ENCODE measurements at regions not wholly inside any gene's neighbourhood (a gene's known extent, or its start where the extent isn't known, plus 50 kb on each side); places are given as distances from the start of the nearest gene placed in this dataset.

GRCh38 chr20:60359010-60359409 lies 400.8 kb downstream of the CDH26 start:
- Histone ChIP-seq H3K27me3 (replicated peaks in 2 of 5; ENCODE audit: control insufficient read depth in 4 of 5, insufficient read depth in 5 of 5, low read length in 4 of 5) (no peaks in the 10 kb centered on the region), H3K9me3 (ENCODE audit: control extremely low read depth in 1 of 5, control insufficient read depth in 4 of 5, insufficient read depth in 2 of 5, low read depth in 1 of 5, low read length in 4 of 5) (no peaks in the 10 kb centered on the region), H3K36me3 (ENCODE audit: control insufficient read depth in 4 of 4, insufficient read depth in 4 of 4, low read length in 3 of 4) (no peaks in the 10 kb centered on the region), H3K27ac (ENCODE audit: insufficient read depth in 1 of 2, low read depth in 1 of 2, low read length in 2 of 2, poor library complexity in 1 of 2, severe bottlenecking in 2 of 2) (no peak overlapping the region), H3K4me3 (ENCODE audit: control insufficient read depth in 1 of 7, extremely low read depth in 1 of 7, insufficient read depth in 4 of 7, low read depth in 2 of 7, low read length in 6 of 7) (no peak overlapping the region), H3K4me1 (ENCODE audit: control extremely low read depth in 1 of 4, control insufficient read depth in 4 of 4, insufficient read depth in 4 of 4, low read length in 3 of 4) (no peaks in the 10 kb centered on the region)
- POLR2A ChIA-PET = no interaction called here
- CTCF ChIA-PET = no interaction called here
- 100% methylated on average over 1 of the region's 5 CpGs for WGBS (ENCODE audit: insufficient coverage)
- no peak for DNase-seq

- 78% methylated on average over 6 of the region's 10 CpGs for WGBS (ENCODE audit: insufficient coverage)
- Histone ChIP-seq H3K4me1 (ENCODE audit: control extremely low read depth in 1 of 4, control insufficient read depth in 4 of 4, insufficient read depth in 4 of 4, low read length in 3 of 4) (no peaks in the 10 kb centered on the region), H3K9me3 (ENCODE audit: control extremely low read depth in 1 of 5, control insufficient read depth in 4 of 5, insufficient read depth in 2 of 5, low read depth in 1 of 5, low read length in 4 of 5) (no peaks in the 10 kb centered on the region), H3K4me3 (ENCODE audit: control insufficient read depth in 1 of 7, extremely low read depth in 1 of 7, insufficient read depth in 4 of 7, low read depth in 2 of 7, low read length in 6 of 7) (no peak overlapping the region), H3K36me3 (ENCODE audit: control insufficient read depth in 4 of 4, insufficient read depth in 4 of 4, low read length in 3 of 4) (no peaks in the 10 kb centered on the region), H3K27me3 (replicated peaks in 2 of 5; ENCODE audit: control insufficient read depth in 4 of 5, insufficient read depth in 5 of 5, low read length in 4 of 5) (peaks cover 0 to 2% (median 0%) of the 10 kb centered on the region in 5 experiments), H3K27ac (ENCODE audit: insufficient read depth in 1 of 2, low read depth in 1 of 2, low read length in 2 of 2, poor library complexity in 1 of 2, severe bottlenecking in 2 of 2) (no peak overlapping the region)
- ChIA-PET CTCF (interaction anchor here (0.6 kb wide), 1 partner anchor 558 kb away, joined by 3 read pairs; no protein-coding TSS in a partner anchor), POLR2A (no interaction called here)
- DNase-seq = no peak
Measured at GRCh38 chr20:60361761-60362395, 403.7 kb downstream of the CDH26 start.

GRCh38 chr20:60362531-60362930 lies 404.3 kb downstream of the CDH26 start:
- Histone ChIP-seq H3K27me3 (replicated peaks in 2 of 5; ENCODE audit: control insufficient read depth in 4 of 5, insufficient read depth in 5 of 5, low read length in 4 of 5) (peaks cover 0 to 4% (median 0%) of the 10 kb centered on the region in 5 experiments), H3K36me3 (ENCODE audit: control insufficient read depth in 4 of 4, insufficient read depth in 4 of 4, low read length in 3 of 4) (no peaks in the 10 kb centered on the region), H3K9me3 (ENCODE audit: control extremely low read depth in 1 of 5, control insufficient read depth in 4 of 5, insufficient read depth in 2 of 5, low read depth in 1 of 5, low read length in 4 of 5) (no peaks in the 10 kb centered on the region), H3K4me3 (ENCODE audit: control insufficient read depth in 1 of 7, extremely low read depth in 1 of 7, insufficient read depth in 4 of 7, low read depth in 2 of 7, low read length in 6 of 7) (no peak overlapping the region), H3K27ac (ENCODE audit: insufficient read depth in 1 of 2, low read depth in 1 of 2, low read length in 2 of 2, poor library complexity in 1 of 2, severe bottlenecking in 2 of 2) (no peak overlapping the region), H3K4me1 (ENCODE audit: control extremely low read depth in 1 of 4, control insufficient read depth in 4 of 4, insufficient read depth in 4 of 4, low read length in 3 of 4) (no peaks in the 10 kb centered on the region)
- ChIA-PET POLR2A (no interaction called here), CTCF (interaction anchor here (0.6 kb wide), 1 partner anchor 557 kb away, joined by 3 read pairs; no protein-coding TSS in a partner anchor)
- 88% methylated on average over 4 of the region's 5 CpGs for WGBS (ENCODE audit: insufficient coverage)
- DNase-seq = no peak

GRCh38 chr20:60363698-60364097 lies 405.5 kb downstream of the CDH26 start:
- WGBS (ENCODE audit: insufficient coverage) = 90% methylated on average over 10 of the region's 12 CpGs
- no peak overlapping the region for H3K27ac ChIP-seq (ENCODE audit: insufficient read depth in 1 of 2, low read depth in 1 of 2, low read length in 2 of 2, poor library complexity in 1 of 2, severe bottlenecking in 2 of 2)
- H3K36me3 ChIP-seq (ENCODE audit: control insufficient read depth in 4 of 4, insufficient read depth in 4 of 4, low read length in 3 of 4) = no peaks in the 10 kb centered on the region
- ChIA-PET POLR2A (no interaction called here), CTCF (no interaction called here)
- peaks cover 0 to 2% (median 0%) of the 10 kb centered on the region in 5 experiments for H3K9me3 ChIP-seq (ENCODE audit: control extremely low read depth in 1 of 5, control insufficient read depth in 4 of 5, insufficient read depth in 2 of 5, low read depth in 1 of 5, low read length in 4 of 5)
- no peaks in the 10 kb centered on the region for H3K4me1 ChIP-seq (ENCODE audit: control extremely low read depth in 1 of 4, control insufficient read depth in 4 of 4, insufficient read depth in 4 of 4, low read length in 3 of 4)
- no peak overlapping the region for H3K4me3 ChIP-seq (ENCODE audit: control insufficient read depth in 1 of 7, extremely low read depth in 1 of 7, insufficient read depth in 4 of 7, low read depth in 2 of 7, low read length in 6 of 7)
- H3K27me3 ChIP-seq (replicated peaks in 2 of 5; ENCODE audit: control insufficient read depth in 4 of 5, insufficient read depth in 5 of 5, low read length in 4 of 5) = peaks cover 0 to 4% (median 0%) of the 10 kb centered on the region in 5 experiments
- DNase-seq = no peak

- CTCF ChIA-PET = no interaction called here
- H3K9me3 ChIP-seq (ENCODE audit: control extremely low read depth in 1 of 5, control insufficient read depth in 4 of 5, insufficient read depth in 2 of 5, low read depth in 1 of 5, low read length in 4 of 5) = peaks cover 0 to 2% (median 0%) of the 10 kb centered on the region in 5 experiments
- H3K27ac ChIP-seq (ENCODE audit: insufficient read depth in 1 of 2, low read depth in 1 of 2, low read length in 2 of 2, poor library complexity in 1 of 2, severe bottlenecking in 2 of 2) = no peak overlapping the region
- no peaks in the 10 kb centered on the region for H3K36me3 ChIP-seq (ENCODE audit: control insufficient read depth in 4 of 4, insufficient read depth in 4 of 4, low read length in 3 of 4)
- H3K27me3 ChIP-seq (replicated peaks in 2 of 5; ENCODE audit: control insufficient read depth in 4 of 5, insufficient read depth in 5 of 5, low read length in 4 of 5) = peaks cover 0 to 10% (median 0%) of the 10 kb centered on the region in 5 experiments
- no peak for DNase-seq
- POLR2A ChIA-PET = interaction anchor here (0.6 kb wide), 1 partner anchor 262 kb away, joined by 3 read pairs; no protein-coding TSS in a partner anchor
- H3K4me3 ChIP-seq (ENCODE audit: control insufficient read depth in 1 of 7, extremely low read depth in 1 of 7, insufficient read depth in 4 of 7, low read depth in 2 of 7, low read length in 6 of 7) = no peak overlapping the region
- 80% methylated on average over 5 of the region's 8 CpGs for WGBS (ENCODE audit: insufficient coverage)
- H3K4me1 ChIP-seq (ENCODE audit: control extremely low read depth in 1 of 4, control insufficient read depth in 4 of 4, insufficient read depth in 4 of 4, low read length in 3 of 4) = no peaks in the 10 kb centered on the region
Measured at GRCh38 chr20:60365064-60365666, 406.9 kb downstream of the CDH26 start.

GRCh38 chr20:60365882-60366281 lies 407.7 kb downstream of the CDH26 start:
- Histone ChIP-seq H3K36me3 (ENCODE audit: control insufficient read depth in 4 of 4, insufficient read depth in 4 of 4, low read length in 3 of 4) (no peaks in the 10 kb centered on the region), H3K27me3 (replicated peaks in 2 of 5; ENCODE audit: control insufficient read depth in 4 of 5, insufficient read depth in 5 of 5, low read length in 4 of 5) (peaks cover 0 to 10% (median 0%) of the 10 kb centered on the region in 5 experiments), H3K27ac (ENCODE audit: insufficient read depth in 1 of 2, low read depth in 1 of 2, low read length in 2 of 2, poor library complexity in 1 of 2, severe bottlenecking in 2 of 2) (no peak overlapping the region), H3K9me3 (ENCODE audit: control extremely low read depth in 1 of 5, control insufficient read depth in 4 of 5, insufficient read depth in 2 of 5, low read depth in 1 of 5, low read length in 4 of 5) (peaks cover 0 to 2% (median 0%) of the 10 kb centered on the region in 5 experiments), H3K4me3 (ENCODE audit: control insufficient read depth in 1 of 7, extremely low read depth in 1 of 7, insufficient read depth in 4 of 7, low read depth in 2 of 7, low read length in 6 of 7) (no peak overlapping the region), H3K4me1 (ENCODE audit: control extremely low read depth in 1 of 4, control insufficient read depth in 4 of 4, insufficient read depth in 4 of 4, low read length in 3 of 4) (no peaks in the 10 kb centered on the region)
- ChIA-PET CTCF (interaction anchor here (1.3 kb wide), 1 partner anchor 11 kb away, joined by 3 read pairs; no protein-coding TSS in a partner anchor), POLR2A (no interaction called here)
- WGBS (ENCODE audit: insufficient coverage) = 81% methylated on average over 5 of the region's 7 CpGs
- DNase-seq = no peak

GRCh38 chr20:60371384-60371783 lies 413.2 kb downstream of the CDH26 start:
- no peak for DNase-seq
- Histone ChIP-seq H3K27ac (ENCODE audit: insufficient read depth in 1 of 2, low read depth in 1 of 2, low read length in 2 of 2, poor library complexity in 1 of 2, severe bottlenecking in 2 of 2) (no peak overlapping the region), H3K9me3 (ENCODE audit: control extremely low read depth in 1 of 5, control insufficient read depth in 4 of 5, insufficient read depth in 2 of 5, low read depth in 1 of 5, low read length in 4 of 5) (peaks cover 0 to 2% (median 0%) of the 10 kb centered on the region in 5 experiments), H3K27me3 (replicated peaks in 2 of 5; ENCODE audit: control insufficient read depth in 4 of 5, insufficient read depth in 5 of 5, low read length in 4 of 5) (peaks cover 0 to 26% (median 2%) of the 10 kb centered on the region in 5 experiments), H3K4me1 (ENCODE audit: control extremely low read depth in 1 of 4, control insufficient read depth in 4 of 4, insufficient read depth in 4 of 4, low read length in 3 of 4) (peaks cover 0 to 7% (median 3%) of the 10 kb centered on the region in 4 experiments), H3K4me3 (ENCODE audit: control insufficient read depth in 1 of 7, extremely low read depth in 1 of 7, insufficient read depth in 4 of 7, low read depth in 2 of 7, low read length in 6 of 7) (no peak overlapping the region), H3K36me3 (ENCODE audit: control insufficient read depth in 4 of 4, insufficient read depth in 4 of 4, low read length in 3 of 4) (no peaks in the 10 kb centered on the region)
- 96% methylated on average over 4 of the region's 6 CpGs for WGBS (ENCODE audit: insufficient coverage)
- ChIA-PET CTCF (no interaction called here), POLR2A (no interaction called here)

Data from common myeloid progenitor, CD34-positive (primary cell).